A549 (cell line): ENCODE measurements at regions not wholly inside any gene's neighbourhood (a gene's known extent, or its start where the extent isn't known, plus 50 kb on each side); places are given as distances from the start of the nearest gene placed in this dataset.

Experiments used
- ATAC-seq, 2 experiments: fragments of 200-7000 bp in 1 of 2; fragments of >200 bp in 1 of 2; cut with Nextera tagmentation in 1 of 2; cut with Tn5 transposase in 1 of 2; 3 replicates each; pipeline versions ENCODE4 v1.8.0 to v1.9.1; 2018 to 2020; ENCODE audit warnings: mild to moderate bottlenecking in 1 of 2, moderate library complexity in 1 of 2
- CTCF ChIA-PET: fragments of 300-600 bp; sonication (Branson Sonifier 250); formaldehyde crosslinking; extraction: SDS; loops from one replicate; lab custom pipeline; 2021; ENCODE audit warnings: antibody characterized with exemption, inconsistent platforms; lab: Yijun Ruan, JAX
- POLR2A ChIA-PET: fragments of 350-600 bp; formaldehyde crosslinking; extraction: SDS; loops from one replicate; lab custom pipeline; 2021; ENCODE audit warnings: antibody characterized with exemption, inconsistent platforms; lab: Yijun Ruan, JAX
- DNase-seq, 2 experiments: peaks; one replicate each; pipeline versions ENCODE4 v3.0.0 to v3.0.0-alpha.2; 2011 to 2016; ENCODE audit warnings: low read depth in 1 of 2, low spot score in 1 of 2
- FAIRE-seq: peaks from 2 replicates; lab custom pipeline; 2011; peaks lifted over from hg19 to GRCh38; lab: Jason Lieb, UNC
- H3K27ac ChIP-seq, 2 experiments: fragments of >200 bp; sonication (Bioruptor Twin); formaldehyde crosslinking; 3 replicates each; pipeline ENCODE4 v1.5.1; 2016 to 2017
- H3K4me1 ChIP-seq: fragments of >200 bp; sonication (Bioruptor Twin); formaldehyde crosslinking; 3 replicates; pipeline ENCODE4 v1.6.1; 2016
- H3K4me2 ChIP-seq: fragments of >200 bp; sonication (Bioruptor Twin); formaldehyde crosslinking; 3 replicates; pipeline ENCODE4 v1.6.1; 2016
- H3K4me3 ChIP-seq: fragments of >200 bp; sonication (Bioruptor Twin); formaldehyde crosslinking; 3 replicates; pipeline ENCODE4 v1.5.1; 2016
- H3K9me3 ChIP-seq: fragments of >200 bp; sonication (Bioruptor Twin); formaldehyde crosslinking; 3 replicates; pipeline ENCODE4 v1.6.1; 2016
- BHLHE40 ChIP-seq: IDR thresholded peaks from 2 replicates; pipeline ENCODE4 v1.6.1; 2012; ENCODE audit warnings: low read depth, low read length, inconsistent platforms
- EHF ChIP-seq: fragments of 250-450 bp; sonication (Bioruptor Pico); IDR thresholded peaks from 2 replicates; pipeline ENCODE4 v1.5.0; 2020; ENCODE audit warnings: mild to moderate bottlenecking
- EHMT2 ChIP-seq: fragments of 200-600 bp; sonication (generic); IDR thresholded peaks from 2 replicates; pipeline ENCODE4 v1.6.1; 2016; ENCODE audit warnings: antibody characterized with exemption, low read depth, mild to moderate bottlenecking, moderate library complexity
- EP300 ChIP-seq, 2 experiments: fragments of >200 bp; sonication (Bioruptor Twin); formaldehyde crosslinking; IDR thresholded peaks; 2 replicates in 1 of 2; 3 replicates in 1 of 2; pipeline ENCODE4 v1.6.1; 2016 to 2017
- ESRRA ChIP-seq: fragments of 150-350 bp; IDR thresholded peaks from 2 replicates; pipeline ENCODE4 v1.6.1; 2014; ENCODE audit warnings: mild to moderate bottlenecking, low read length, borderline replicate concordance
- FOSL2 ChIP-seq, 2 experiments: fragments of 450-650 bp in 1 of 2; fragments of >200 bp in 1 of 2; sonication (Bioruptor Twin) in 1 of 2; formaldehyde crosslinking; IDR thresholded peaks; 2 replicates each; pipeline versions ENCODE4 v1.5.0 to v1.6.1; 2016 to 2020; ENCODE audit warnings: mild to moderate bottlenecking in 1 of 2, moderate library complexity in 1 of 2
- HOXB5 ChIP-seq: fragments of 250-450 bp; sonication (Bioruptor Pico); IDR thresholded peaks from 2 replicates; pipeline ENCODE4 v1.5.0; 2020; ENCODE audit warnings: mild to moderate bottlenecking, moderate library complexity
- MAFK ChIP-seq: fragments of 450-650 bp; IDR thresholded peaks from 2 replicates; pipeline ENCODE4 v1.6.1; 2014; ENCODE audit not compliant: partially characterized antibody
- MAZ ChIP-seq: fragments of 150-350 bp; IDR thresholded peaks from 2 replicates; pipeline ENCODE4 v1.6.1; 2014; ENCODE audit warnings: antibody characterized with exemption, low read depth, low read length, borderline replicate concordance
- MYC ChIP-seq: IDR thresholded peaks from 2 replicates; pipeline ENCODE4 v1.6.1; 2012; ENCODE audit warnings: mild to moderate bottlenecking, inconsistent platforms, low read length, improper control_type of control experiment, borderline replicate concordance
- NPAS2 ChIP-seq: fragments of 250-450 bp; sonication (Bioruptor Pico); IDR thresholded peaks from 2 replicates; pipeline ENCODE4 v1.8.0; 2022; ENCODE audit warnings: mild to moderate bottlenecking, moderate library complexity, borderline replicate concordance
- PHF8 ChIP-seq: fragments of 200-600 bp; sonication (generic); IDR thresholded peaks from 2 replicates; pipeline ENCODE4 v1.6.1; 2016; ENCODE audit warnings: low read depth, mild to moderate bottlenecking, antibody characterized with exemption, moderate library complexity, borderline replicate concordance
- SMC3 ChIP-seq: fragments of >200 bp; sonication (Bioruptor Twin); formaldehyde crosslinking; IDR thresholded peaks from 3 replicates; pipeline ENCODE4 v1.6.1; 2018; ENCODE audit warnings: inconsistent platforms
- SREBF2 ChIP-seq: fragments of 450-650 bp; IDR thresholded peaks from 2 replicates; pipeline ENCODE4 v1.6.1; 2014; ENCODE audit warnings: mild to moderate bottlenecking, moderate library complexity
- TP53 ChIP-seq: fragments of 250-450 bp; sonication (Bioruptor Pico); IDR thresholded peaks from 2 replicates; pipeline ENCODE4 v1.5.0; 2021; ENCODE audit warnings: mild to moderate bottlenecking, moderate library complexity
- ZNF302 ChIP-seq: fragments of 250-450 bp; sonication (Bioruptor Pico); IDR thresholded peaks from 2 replicates; pipeline ENCODE4 v1.9.0; 2021; ENCODE audit warnings: inconsistent platforms, mild to moderate bottlenecking, moderate library complexity
- ZSCAN20 ChIP-seq: fragments of 250-450 bp; sonication (Bioruptor Pico); IDR thresholded peaks from 2 replicates; pipeline ENCODE4 v1.8.0; 2022; ENCODE audit warnings: mild to moderate bottlenecking, moderate library complexity
- WGBS: methylation state at CpG from one replicate; pipeline ENCODE4 v1.1.6; 2017; ENCODE audit errors: missing lambda C conversion rate; 5-methylcytosine and 5-hydroxymethylcytosine counted together
- TF ChIP-seq, protein P1 (sequence below): fragments of >200 bp; sonication (Bioruptor Twin); formaldehyde crosslinking; IDR thresholded peaks from 3 replicates; pipeline ENCODE4 v1.6.1; 2016
- TF ChIP-seq, protein P2 (sequence below): fragments of >200 bp; sonication (Bioruptor Twin); formaldehyde crosslinking; IDR thresholded peaks from 3 replicates; pipeline ENCODE4 v1.5.1; 2016
- TF ChIP-seq, protein P3 (sequence below): fragments of 200-600 bp; sonication (generic); IDR thresholded peaks from 2 replicates; pipeline ENCODE4 v1.6.1; 2016; ENCODE audit warnings: antibody characterized with exemption, mild to moderate bottlenecking, moderate library complexity

DNA sequence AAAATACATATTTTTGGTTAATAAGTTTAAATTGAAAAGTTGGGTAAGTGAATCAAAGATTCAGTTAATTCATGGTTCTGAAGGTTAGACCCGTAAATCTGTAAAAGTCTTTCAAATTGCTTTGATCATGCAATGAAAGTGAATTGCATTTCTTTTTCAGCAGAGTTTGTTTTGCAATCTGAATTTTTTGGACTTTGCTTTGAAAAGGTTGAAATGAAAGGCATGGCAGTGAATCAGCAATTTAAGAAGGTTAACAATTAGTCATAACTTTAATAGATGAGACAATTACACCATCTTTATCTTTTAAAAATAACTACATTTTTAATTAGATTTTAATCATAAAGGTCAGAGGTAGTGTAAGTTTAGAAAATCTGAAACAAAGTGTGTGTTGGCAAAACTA, 310.9 kb upstream of the KCNJ16 start (continued):
- TF ChIP-seq MYC = no peak
- peak; percentile 11; the same call in 1 of the 3 replicates for TF ChIP-seq SMC3
- TF ChIP-seq EP300 (IDR thresholded peaks at IDR 0.05) = peak; percentile 72 to 73; a peak in 3 of 5 replicates
- no peak for TF ChIP-seq TP53 (CRISPR knock-in tag)
- TF ChIP-seq MAFK = peak; percentile 73
- TF ChIP-seq, protein P1, sequence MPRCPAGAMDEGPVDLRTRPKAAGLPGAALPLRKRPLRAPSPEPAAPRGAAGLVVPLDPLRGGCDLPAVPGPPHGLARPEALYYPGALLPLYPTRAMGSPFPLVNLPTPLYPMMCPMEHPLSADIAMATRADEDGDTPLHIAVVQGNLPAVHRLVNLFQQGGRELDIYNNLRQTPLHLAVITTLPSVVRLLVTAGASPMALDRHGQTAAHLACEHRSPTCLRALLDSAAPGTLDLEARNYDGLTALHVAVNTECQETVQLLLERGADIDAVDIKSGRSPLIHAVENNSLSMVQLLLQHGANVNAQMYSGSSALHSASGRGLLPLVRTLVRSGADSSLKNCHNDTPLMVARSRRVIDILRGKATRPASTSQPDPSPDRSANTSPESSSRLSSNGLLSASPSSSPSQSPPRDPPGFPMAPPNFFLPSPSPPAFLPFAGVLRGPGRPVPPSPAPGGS = peak; percentile 55; the same call in 1 of the 3 replicates
- no peak for TF ChIP-seq HOXB5 (CRISPR knock-in tag)

DNA sequence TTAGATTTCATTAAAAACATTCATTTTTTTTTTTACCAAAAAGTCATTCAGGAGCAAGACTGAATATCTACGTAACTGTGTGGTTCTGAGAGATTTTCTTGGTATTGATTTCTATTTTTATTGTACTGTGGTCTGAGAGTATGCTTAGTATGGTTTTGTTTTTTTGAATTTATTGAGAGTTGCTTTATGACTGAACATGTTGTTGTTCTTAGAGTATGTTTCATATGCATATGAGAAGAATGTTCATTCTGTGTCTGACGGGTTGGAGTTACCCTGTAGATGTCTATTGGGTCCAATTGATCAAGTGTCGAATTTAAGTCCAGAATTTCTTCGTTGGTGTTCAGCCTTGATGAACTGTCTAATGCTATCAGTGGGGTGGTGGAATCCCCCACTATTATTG, 306.0 kb upstream of the KCNJ16 start:
- no peak overlapping the region for H3K4me2 ChIP-seq
- ATAC-seq (no peak), FAIRE-seq (peak; percentile 13), DNase-seq (no peak)
- no peak overlapping the region for H3K27ac ChIP-seq
- POLR2A ChIA-PET = no interaction called here
- no peak overlapping the region for H3K4me3 ChIP-seq
- H3K4me1 ChIP-seq = peaks cover 10% of the 10 kb centered on the region
- TF ChIP-seq ESRRA (no peak), MAZ (no peak), ZSCAN20 (CRISPR knock-in tag) (no peak), EHF (CRISPR knock-in tag) (no peak), BHLHE40 (no peak), EHMT2 (no peak), PHF8 (no peak), ZNF302 (CRISPR knock-in tag) (no peak), FOSL2 (IDR thresholded peaks at IDR 0.05) (no peak), FOSL2 (CRISPR knock-in tag; IDR thresholded peaks at IDR 0.05) (no peak), SREBF2 (no peak), NPAS2 (CRISPR knock-in tag) (no peak)
- TF ChIP-seq, protein P2, sequence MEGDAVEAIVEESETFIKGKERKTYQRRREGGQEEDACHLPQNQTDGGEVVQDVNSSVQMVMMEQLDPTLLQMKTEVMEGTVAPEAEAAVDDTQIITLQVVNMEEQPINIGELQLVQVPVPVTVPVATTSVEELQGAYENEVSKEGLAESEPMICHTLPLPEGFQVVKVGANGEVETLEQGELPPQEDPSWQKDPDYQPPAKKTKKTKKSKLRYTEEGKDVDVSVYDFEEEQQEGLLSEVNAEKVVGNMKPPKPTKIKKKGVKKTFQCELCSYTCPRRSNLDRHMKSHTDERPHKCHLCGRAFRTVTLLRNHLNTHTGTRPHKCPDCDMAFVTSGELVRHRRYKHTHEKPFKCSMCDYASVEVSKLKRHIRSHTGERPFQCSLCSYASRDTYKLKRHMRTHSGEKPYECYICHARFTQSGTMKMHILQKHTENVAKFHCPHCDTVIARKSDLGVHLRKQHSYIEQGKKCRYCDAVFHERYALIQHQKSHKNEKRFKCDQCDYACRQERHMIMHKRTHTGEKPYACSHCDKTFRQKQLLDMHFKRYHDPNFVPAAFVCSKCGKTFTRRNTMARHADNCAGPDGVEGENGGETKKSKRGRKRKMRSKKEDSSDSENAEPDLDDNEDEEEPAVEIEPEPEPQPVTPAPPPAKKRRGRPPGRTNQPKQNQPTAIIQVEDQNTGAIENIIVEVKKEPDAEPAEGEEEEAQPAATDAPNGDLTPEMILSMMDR = no peak
- TF ChIP-seq, protein P3, sequence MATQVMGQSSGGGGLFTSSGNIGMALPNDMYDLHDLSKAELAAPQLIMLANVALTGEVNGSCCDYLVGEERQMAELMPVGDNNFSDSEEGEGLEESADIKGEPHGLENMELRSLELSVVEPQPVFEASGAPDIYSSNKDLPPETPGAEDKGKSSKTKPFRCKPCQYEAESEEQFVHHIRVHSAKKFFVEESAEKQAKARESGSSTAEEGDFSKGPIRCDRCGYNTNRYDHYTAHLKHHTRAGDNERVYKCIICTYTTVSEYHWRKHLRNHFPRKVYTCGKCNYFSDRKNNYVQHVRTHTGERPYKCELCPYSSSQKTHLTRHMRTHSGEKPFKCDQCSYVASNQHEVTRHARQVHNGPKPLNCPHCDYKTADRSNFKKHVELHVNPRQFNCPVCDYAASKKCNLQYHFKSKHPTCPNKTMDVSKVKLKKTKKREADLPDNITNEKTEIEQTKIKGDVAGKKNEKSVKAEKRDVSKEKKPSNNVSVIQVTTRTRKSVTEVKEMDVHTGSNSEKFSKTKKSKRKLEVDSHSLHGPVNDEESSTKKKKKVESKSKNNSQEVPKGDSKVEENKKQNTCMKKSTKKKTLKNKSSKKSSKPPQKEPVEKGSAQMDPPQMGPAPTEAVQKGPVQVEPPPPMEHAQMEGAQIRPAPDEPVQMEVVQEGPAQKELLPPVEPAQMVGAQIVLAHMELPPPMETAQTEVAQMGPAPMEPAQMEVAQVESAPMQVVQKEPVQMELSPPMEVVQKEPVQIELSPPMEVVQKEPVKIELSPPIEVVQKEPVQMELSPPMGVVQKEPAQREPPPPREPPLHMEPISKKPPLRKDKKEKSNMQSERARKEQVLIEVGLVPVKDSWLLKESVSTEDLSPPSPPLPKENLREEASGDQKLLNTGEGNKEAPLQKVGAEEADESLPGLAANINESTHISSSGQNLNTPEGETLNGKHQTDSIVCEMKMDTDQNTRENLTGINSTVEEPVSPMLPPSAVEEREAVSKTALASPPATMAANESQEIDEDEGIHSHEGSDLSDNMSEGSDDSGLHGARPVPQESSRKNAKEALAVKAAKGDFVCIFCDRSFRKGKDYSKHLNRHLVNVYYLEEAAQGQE = no peak
- H3K9me3 ChIP-seq = no peaks in the 10 kb centered on the region
- 78% methylated on average over 4 of the region's 4 CpGs for WGBS
- CTCF ChIA-PET = interaction anchor here (0.7 kb wide), 2 partner anchors 82 to 162 kb away, joined by 3 read pairs; no protein-coding TSS in a partner anchor
